Mucosa of descending colon (tissue), 3 donors: ENCODE measurements at regions not wholly inside any gene's neighbourhood (a gene's known extent, or its start where the extent isn't known, plus 50 kb on each side); places are given as distances from the start of the nearest gene placed in this dataset.

Source experiments
- ATAC-seq: fragments of 200-7000 bp; cut with Tn5 transposase; one replicate; pipeline ENCODE4 v1.9.1; 2020; ENCODE audit warnings: mild to moderate bottlenecking, moderate library complexity
- DNase-seq, 3 donors: peaks; one replicate each; pipeline ENCODE4 v3.0.0-alpha.2; 2020
- H3K36me3 ChIP-seq: fragments of 200-600 bp; one replicate; pipeline ENCODE4 v1.8.0; 2021; ENCODE audit warnings: low read depth, mild to moderate bottlenecking
- H3K4me1 ChIP-seq: fragments of 200-600 bp; one replicate; pipeline ENCODE4 v1.8.0; 2021; ENCODE audit warnings: low read depth, mild to moderate bottlenecking
- H3K4me3 ChIP-seq: fragments of 200-600 bp; one replicate; pipeline ENCODE4 v1.8.0; 2021; ENCODE audit warnings: mild to moderate bottlenecking
- H3K9me3 ChIP-seq: fragments of 200-600 bp; one replicate; pipeline ENCODE4 v1.8.0; 2021; ENCODE audit warnings: mild to moderate bottlenecking
- CTCF ChIP-seq: fragments of 200-600 bp; IDR thresholded peaks from one replicate; pipeline ENCODE4 v1.8.0; 2022; ENCODE audit warnings: antibody characterized with exemption, mild to moderate bottlenecking
- intact Hi-C, 2 donors: fragments of 100-400 bp; cut with DNase I in 1 of 2; cut with micrococcal nuclease in 1 of 2; formaldehyde crosslinking; loops; one replicate each; pipeline versions ENCODE4 v1.11.0 to v1.11.1; 2022; cut with DNase I, micrococcal nuclease
- donor health status: DM: no; HTN: no; CAD: no; lungs with moderate emphysema.
- donor health status: DM: no; HTN: no; CAD: no.
- donor health status: DM: no; HTN: yes; CAD: no.

- intact Hi-C loops: no loop called here
- no peak for TF ChIP-seq CTCF
Measured at GRCh38 chr15:36364377-36364776, 215.0 kb upstream of the CDIN1 start.

GRCh38 chr15:36365963-36366362, 213.5 kb upstream of the CDIN1 start:
- DNase-seq (no peak), ATAC-seq (no peak)
- TF ChIP-seq CTCF: no peak
- no peaks in the 10 kb centered on the region for H3K4me1 ChIP-seq
- no peak overlapping the region for H3K4me3 ChIP-seq
- no peaks in the 10 kb centered on the region for H3K36me3 ChIP-seq
- intact Hi-C loops: no loop called here
- no peaks in the 10 kb centered on the region for H3K9me3 ChIP-seq

More at GRCh38 chr15:36364377-36364776, 215.0 kb upstream of the CDIN1 start:
- no peak for ATAC-seq
- DNase-seq: no peak
- Histone ChIP-seq H3K4me1 (no peaks in the 10 kb centered on the region), H3K9me3 (no peaks in the 10 kb centered on the region), H3K36me3 (no peaks in the 10 kb centered on the region), H3K4me3 (no peak overlapping the region)

- intact Hi-C loops: no loop called here
- no peaks in the 10 kb centered on the region for H3K36me3 ChIP-seq
- DNase-seq: no peak
- H3K4me3 ChIP-seq: no peak overlapping the region
- TF ChIP-seq CTCF: no peak
- no peaks in the 10 kb centered on the region for H3K4me1 ChIP-seq
- no peak for ATAC-seq
- no peaks in the 10 kb centered on the region for H3K9me3 ChIP-seq
Measured at GRCh38 chr15:36370051-36370730, 209.2 kb upstream of the CDIN1 start.

- intact Hi-C loops: no loop called here
- no peak for ATAC-seq
- H3K4me3 ChIP-seq: no peak overlapping the region
- H3K4me1 ChIP-seq: no peaks in the 10 kb centered on the region
- H3K9me3 ChIP-seq: no peaks in the 10 kb centered on the region
- no peak for DNase-seq
- no peak for TF ChIP-seq CTCF
- no peaks in the 10 kb centered on the region for H3K36me3 ChIP-seq
Measured at GRCh38 chr15:36370731-36371112, 208.7 kb upstream of the CDIN1 start.

GRCh38 chr15:36371509-36371908, 207.9 kb upstream of the CDIN1 start:
- intact Hi-C loops: no loop called here
- no peak for ATAC-seq
- Histone ChIP-seq H3K4me3 (no peak overlapping the region), H3K9me3 (no peaks in the 10 kb centered on the region), H3K4me1 (no peaks in the 10 kb centered on the region), H3K36me3 (no peaks in the 10 kb centered on the region)
- DNase-seq: no peak
- no peak for TF ChIP-seq CTCF

- ATAC-seq: no peak
- no peaks in the 10 kb centered on the region for H3K36me3 ChIP-seq
- no peak overlapping the region for H3K4me3 ChIP-seq
- no peaks in the 10 kb centered on the region for H3K4me1 ChIP-seq
- no peaks in the 10 kb centered on the region for H3K9me3 ChIP-seq
- TF ChIP-seq CTCF: no peak
- no peak for DNase-seq
- intact Hi-C loops: no loop called here
Measured at GRCh38 chr15:36372968-36373367, 206.5 kb upstream of the CDIN1 start.
